NCI-H2107 treated with DMSO at 0.1 percent for 48 hours (cell line): ENCODE measurements at regions not wholly inside any gene's neighbourhood (a gene's known extent, or its start where the extent isn't known, plus 50 kb on each side); places are given as distances from the start of the nearest gene placed in this dataset.
"Not testable (repeated sequence)": the region's sequence is repeated elsewhere in the genome, so short reads cannot be mapped to it uniquely, and the experiment has no call there.

Experiments used
- DNase-seq: peaks from one replicate; lab custom pipeline; 2025; ENCODE audit not compliant: unreplicated experiment; lab: John Stamatoyannopoulos, UW

GRCh38 chr5:104345222-104346016, 782.8 kb upstream of the NUDT12 start:
- DNase-seq: no peak

DNA sequence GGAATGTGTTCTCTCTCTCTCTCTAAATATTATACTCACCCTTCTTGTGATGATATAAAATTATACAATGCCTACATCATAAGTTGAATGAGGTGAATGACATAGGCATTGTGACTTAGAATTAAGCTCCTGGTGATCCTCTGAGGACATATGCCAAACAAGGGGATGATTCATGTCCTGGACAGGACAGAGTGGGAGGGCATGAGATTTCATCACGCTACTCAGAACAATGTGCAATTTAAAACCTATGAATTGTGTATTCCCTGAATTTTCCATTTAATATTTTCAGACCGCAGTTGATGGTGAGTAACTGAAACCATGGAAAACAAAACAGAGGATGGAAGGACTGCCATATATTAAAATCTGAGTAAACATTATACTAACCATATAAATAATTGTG, 782.2 kb upstream of the NUDT12 start:
- no peak for DNase-seq

- DNase-seq: no peak
These were observed 765.2 kb upstream of the NUDT12 start for GRCh38 chr5:104327801-104328200.

DNA sequence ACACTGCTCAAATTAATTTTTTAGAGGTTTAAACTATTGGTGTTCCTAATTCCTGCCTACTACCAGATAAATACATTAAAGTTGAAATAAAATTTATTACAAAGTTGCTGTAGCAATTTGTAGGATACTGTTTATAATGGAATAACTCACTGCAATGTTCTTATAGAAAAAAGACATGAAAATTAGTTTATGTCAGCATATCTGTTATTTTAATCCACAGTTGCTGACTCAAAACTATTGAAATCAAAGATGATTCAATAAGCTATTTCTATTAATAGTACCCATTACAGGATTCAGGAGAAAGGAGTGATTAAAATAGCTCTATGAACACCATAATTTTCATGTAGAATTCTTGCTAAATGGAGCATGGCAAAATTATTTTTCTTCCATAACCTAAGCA, 764.4 kb upstream of the NUDT12 start:
- DNase-seq: no peak

DNA sequence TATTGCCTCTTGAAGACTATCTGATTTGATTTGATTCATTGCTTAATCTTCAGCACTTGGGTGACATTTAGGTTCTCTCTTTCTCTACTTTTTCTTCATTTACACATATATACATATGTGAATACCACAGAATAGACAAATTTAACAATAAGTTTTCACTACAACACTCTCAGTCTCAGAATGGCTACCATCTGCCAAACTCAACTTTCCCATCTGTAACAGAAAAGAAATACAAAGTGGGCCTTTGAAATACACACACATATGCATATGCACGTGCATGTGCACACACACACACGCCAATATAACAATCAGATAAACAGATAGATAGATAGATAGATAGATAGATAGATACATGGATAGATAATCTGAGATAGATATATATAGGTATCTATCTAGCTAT, 762.8 kb upstream of the NUDT12 start:
- DNase-seq: no peak

GRCh38 chr5:104316676-104317075, 754.1 kb upstream of the NUDT12 start:
- not testable (repeated sequence) for DNase-seq

DNA sequence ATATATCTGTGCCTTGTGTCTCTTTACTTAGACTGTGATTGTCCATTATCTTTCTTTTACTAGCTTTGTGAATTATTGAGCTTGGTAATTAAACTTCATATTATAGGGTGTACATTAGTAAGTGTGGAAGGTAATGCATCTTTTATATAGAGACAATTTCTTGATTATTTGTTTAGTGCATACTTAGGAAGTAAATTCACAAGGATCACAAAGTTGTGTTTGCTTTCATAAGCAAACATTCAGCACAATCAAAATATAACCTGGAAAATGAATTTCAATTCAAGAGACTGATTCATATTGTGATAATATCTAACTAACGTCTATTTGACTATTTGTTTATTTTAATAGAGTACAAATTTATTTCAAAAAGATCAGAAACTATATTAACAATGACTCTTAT, 749.9 kb upstream of the NUDT12 start:
- no peak for DNase-seq

- no peak for DNase-seq
These were observed 743.0 kb upstream of the NUDT12 start for GRCh38 chr5:104305602-104306001.

- DNase-seq: no peak
These were observed 737.6 kb upstream of the NUDT12 start for GRCh38 chr5:104299998-104300706.

GRCh38 chr5:104298518-104298917, 735.9 kb upstream of the NUDT12 start:
- no peak for DNase-seq

- DNase-seq: no peak
These were observed 734.5 kb upstream of the NUDT12 start for GRCh38 chr5:104297076-104297475.

GRCh38 chr5:104295991-104296390, 733.4 kb upstream of the NUDT12 start:
- DNase-seq: no peak

GRCh38 chr5:104283136-104283535, 720.5 kb upstream of the NUDT12 start:
- no peak for DNase-seq

DNA sequence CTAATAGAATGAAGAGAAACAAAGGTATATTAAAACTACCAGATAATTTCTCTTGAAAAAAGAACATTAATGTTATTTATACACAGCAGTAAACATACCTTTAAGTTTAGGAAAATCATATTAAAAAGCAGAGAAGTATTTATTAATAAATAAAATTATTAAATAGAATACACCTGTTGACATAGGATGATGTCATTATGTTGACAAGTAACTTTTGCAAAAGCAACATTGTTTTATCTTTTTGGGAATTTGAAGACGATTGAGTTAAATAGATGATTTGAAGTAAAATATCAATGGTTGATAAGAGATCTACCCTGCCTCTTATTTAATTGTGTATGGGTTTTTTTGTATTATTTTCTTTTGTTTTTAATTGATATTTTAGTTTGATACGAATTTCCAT, 711.1 kb upstream of the NUDT12 start:
- DNase-seq: no peak

DNA sequence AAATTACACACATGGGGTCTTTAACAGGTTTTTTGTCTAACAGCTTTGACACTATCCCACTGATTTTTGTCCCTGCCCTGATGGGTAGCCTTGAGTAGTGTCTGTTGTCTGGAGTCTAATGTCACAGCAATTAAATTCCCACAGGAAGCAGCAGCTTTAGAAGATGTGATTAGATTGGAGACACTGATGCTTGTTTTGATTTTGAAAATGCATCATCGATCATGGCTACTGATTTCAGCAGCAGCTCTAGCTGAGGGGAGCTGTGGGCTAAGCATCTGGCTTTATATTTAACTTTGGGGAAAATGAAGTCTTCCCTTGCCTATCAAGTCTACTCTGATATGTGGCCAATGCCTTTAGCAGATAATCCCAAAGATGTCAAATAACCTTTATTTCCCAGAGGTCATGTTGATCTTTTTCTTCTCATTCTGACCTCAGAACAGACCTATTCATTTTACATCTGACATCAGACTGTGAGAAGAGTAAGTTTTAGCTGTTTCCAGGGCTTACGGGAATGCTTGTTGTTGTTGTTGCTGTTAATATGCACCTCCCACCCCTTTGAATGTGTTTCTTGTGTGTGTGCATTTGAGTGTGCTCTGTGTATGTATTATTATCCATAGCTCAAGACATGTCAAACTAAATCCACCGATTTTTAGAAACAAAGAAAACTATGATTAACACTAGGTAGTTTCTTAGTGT, 704.9 kb upstream of the NUDT12 start:
- no peak for DNase-seq

DNA sequence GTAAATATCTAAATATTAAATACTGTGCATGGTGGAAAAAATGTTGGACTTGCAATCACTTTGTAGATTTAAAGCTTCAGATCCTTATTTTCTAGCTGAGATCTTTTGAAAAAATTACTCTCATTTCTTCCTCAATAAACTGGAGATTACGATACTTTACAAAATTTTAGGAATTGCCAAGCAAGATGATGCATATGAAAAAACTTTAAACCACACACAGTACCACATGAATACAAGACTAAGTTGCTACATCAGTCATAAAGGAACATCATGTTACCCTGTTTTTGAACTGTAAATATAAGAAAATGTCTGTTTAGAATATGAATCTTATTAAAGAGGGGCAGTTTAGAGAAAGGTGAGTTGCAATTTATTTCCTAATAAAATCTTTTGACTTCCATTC, 703.6 kb upstream of the NUDT12 start:
- DNase-seq: no peak

GRCh38 chr5:104265531-104266140, 703.0 kb upstream of the NUDT12 start:
- no peak for DNase-seq

- DNase-seq: no peak
These were observed 684.7 kb upstream of the NUDT12 start for GRCh38 chr5:104247260-104247659.

GRCh38 chr5:104241046-104241445, 678.5 kb upstream of the NUDT12 start:
- DNase-seq: no peak

- no peak for DNase-seq
These were observed 675.0 kb upstream of the NUDT12 start for GRCh38 chr5:104237586-104237985.
